HG02852 (cell line): ENCODE measurements at regions not wholly inside any gene's neighbourhood (a gene's known extent, or its start where the extent isn't known, plus 50 kb on each side); places are given as distances from the start of the nearest gene placed in this dataset.
"Not testable (repeated sequence)": the region's sequence is repeated elsewhere in the genome, so short reads cannot be mapped to it uniquely, and the experiment has no call there.

Experiments
- ATAC-seq: cut with Tn5 transposase; IDR thresholded peaks from one replicate; pipeline ENCODE4 v1.9.1; 2021; ENCODE audit warnings: mild to moderate bottlenecking, moderate library complexity; ENCODE audit not compliant: unreplicated experiment

DNA sequence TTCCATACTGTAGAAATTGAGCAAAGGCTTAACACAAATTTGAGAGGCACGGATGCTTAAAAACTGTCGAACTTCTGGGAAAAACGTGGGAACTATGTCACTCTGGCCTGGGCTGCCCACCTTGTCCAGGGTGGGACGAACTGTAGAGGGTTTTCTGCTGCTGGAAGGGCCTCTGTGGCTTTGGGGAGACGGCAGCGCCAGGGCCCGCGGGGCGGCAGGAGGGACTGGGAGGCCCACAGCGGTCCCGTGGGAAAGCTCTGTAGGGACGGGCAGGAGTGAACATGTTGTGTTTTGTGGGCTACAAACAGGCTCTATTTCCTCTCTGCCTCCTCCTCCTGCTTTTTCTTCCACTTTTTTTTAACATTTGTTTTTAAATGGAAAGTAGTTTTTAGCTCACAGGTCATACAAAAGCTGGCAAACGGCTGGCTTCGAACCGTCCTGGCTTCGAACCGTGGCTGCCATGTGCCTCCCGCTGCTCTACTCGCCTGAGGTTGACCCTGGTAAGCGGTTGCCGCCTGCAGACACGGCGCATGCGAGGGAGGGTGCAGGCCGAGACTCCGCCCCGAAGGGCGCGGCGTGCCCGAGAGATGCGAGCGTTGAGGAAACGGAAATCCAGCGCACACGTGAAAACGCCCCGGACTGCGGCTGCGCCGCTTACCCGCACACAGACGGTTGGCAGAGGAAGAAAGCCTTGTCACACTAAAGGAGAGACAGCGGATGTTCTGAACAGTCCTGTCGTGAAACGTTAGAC is 382.3 kb upstream of the ZFP42 start:
- ATAC-seq = no peak

DNA sequence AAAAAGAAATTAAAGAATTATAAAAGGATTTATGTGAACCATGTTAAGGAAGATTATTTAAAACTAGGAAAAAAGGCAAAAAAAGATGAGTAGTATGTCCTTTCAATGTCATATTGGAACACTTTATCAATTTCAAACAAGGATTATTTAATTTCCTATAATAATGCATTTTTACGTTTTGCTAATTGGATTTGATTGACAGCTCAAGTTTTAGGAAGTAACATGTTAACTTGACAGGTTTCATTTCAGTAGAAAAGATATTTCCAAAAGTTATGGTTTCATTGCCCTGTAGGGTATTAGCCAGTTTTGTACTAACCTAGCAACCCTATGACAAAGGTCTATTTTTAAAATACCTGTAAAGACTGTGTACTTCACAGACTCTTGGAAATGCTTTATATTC is 379.6 kb upstream of the ZFP42 start:
- no peak for ATAC-seq

DNA sequence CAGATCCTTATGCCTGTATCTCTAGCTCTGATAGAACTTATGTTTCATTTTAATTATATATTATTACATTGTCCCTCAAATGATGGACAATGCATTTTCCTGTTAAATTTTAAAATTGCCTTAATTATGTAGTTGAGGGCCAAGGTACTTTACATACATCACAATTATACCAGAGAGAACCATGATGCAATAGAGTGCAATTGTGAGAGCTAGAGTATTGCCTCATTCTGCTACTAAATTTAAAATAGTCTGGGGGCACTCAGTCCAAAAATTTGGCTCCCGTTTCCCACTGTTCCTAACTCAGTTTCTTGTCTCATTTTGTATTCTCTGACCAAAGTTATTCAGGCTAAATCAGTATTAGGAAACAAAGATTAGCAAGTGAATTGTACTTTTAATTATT is 378.5 kb upstream of the ZFP42 start:
- no peak for ATAC-seq

DNA sequence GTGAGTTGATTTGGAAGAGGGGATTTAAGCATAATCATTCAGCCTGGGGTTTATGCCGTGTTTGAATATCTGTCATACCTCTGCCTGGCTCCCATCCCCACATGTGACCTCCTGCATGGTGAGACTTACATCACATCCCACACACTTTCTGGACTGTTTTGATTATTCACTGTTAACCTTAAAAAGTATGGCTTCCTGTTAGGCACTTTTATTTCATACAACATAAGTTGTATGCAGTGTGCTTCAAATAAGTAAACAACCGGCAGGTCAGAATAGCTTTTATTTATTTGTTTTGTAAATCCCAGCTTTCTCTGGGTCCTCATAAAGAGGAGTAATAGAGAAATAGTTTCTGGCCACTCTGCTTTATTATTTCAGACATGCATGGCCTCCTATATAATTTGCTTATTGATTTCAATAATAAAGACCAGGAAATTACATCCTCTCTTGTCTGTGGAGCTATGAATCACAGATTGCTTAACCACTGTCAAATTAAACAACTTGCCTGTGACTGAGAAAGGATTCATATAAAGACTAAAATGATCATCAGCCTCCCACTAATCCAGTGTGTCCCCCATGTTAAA is 376.8 kb upstream of the ZFP42 start:
- ATAC-seq = no peak

DNA sequence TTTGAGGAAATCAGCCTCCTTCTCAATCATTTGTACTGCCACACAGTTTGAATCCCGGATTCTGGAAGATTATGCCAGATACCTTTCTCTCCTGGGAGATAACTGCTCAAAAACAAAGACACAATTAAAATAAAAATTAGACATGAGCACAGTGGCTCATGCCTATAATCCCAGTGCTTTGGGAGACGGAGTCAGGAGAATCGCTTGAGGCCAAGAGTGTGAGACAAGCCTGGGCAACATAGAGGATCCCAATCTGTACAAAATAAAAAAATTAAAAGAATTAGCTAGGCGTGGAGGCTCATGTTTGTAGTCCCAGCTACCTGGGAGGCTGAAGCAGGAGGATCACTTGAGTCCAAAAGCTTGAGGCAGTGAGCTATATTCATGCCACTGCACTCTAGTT is 376.3 kb upstream of the ZFP42 start:
- ATAC-seq = no peak

DNA sequence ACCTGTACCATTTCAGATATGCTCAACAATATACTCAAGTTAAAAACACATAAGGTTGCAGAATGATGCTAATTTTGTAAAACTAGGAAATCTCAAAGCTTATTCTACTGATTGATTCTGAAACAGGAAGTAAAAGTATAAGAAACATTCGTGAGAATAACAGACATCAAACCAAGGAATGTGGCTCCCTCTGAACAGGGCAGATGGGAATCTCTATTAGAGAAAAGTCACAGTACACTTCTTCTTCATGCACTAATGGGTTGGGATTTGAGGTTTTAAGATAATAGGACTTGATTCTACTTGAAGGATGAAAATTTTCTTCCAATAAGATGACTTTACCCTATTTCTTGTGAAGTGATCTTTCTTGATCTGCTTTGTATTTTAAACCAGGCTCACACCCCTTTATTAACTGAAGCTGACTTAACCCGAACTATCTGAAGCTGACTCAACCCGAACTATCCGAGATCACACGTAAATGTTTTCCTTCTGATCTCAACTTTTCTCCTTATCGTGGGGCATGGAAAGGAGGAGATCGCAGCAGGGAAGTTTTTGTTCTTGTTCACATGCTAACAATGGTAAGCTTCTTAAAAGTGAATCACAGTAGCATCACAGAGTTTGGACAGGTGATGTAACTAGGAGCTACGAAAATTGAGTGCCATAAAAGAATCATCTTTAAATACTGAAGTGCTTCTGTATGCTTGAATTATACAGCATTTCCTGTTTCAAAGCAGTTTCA is 363.1 kb upstream of the ZFP42 start:
- no peak for ATAC-seq

DNA sequence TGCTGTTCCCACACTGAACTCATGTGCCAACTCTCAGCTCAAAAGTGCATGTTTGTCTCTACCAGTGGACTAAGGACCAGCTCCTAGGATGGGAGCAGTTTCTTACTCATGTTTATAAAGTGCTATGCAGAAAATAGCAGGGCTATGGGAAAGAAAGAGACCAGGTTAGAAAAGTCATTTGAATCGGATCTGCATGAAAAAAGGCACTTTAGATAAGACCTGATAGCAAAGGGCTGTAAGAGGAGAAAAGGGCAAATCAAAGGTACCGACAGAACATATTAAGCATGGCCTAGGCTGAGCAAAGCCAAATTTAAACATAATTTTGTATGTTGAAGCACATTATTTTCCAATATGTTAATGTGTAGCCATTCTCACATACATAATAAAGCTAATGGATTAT is 362.3 kb upstream of the ZFP42 start:
- ATAC-seq = no peak

DNA sequence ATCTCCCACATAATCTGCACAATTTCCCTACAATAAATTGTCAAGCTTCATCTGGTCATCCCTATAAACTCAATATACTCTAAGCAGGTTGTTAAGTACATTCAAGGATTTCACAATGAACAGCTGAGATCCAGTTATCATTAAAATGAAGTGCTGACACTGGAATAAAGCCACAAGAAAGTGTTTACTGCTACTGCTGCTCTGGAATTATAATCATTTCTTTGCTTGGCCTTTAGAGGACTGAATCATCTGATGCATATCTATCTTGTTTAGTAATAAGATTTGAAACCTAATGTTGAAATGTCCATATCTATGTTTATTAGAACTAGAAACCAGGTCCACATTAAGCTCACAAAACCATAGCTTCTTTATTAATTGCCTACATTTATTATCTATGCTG is 338.6 kb upstream of the ZFP42 start:
- no peak for ATAC-seq

DNA sequence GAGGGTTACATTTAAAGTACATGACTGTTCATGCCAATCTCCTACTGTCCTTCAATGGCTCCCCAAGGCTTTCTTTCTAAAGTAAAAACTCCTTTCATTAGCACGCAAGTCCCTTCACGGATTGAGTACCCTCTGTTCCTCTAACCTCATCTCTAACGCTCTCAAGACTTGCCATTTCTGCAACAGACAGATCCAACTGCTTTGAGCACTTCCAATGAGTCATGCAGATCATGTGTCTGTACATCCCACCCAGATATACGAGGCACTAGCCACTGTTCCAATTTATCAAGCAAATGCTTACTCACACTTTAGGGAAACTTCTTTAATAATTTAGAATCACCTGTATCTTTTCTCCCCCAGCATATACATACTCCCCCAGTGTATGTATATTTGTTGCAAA is 332.5 kb upstream of the ZFP42 start:
- no peak for ATAC-seq

DNA sequence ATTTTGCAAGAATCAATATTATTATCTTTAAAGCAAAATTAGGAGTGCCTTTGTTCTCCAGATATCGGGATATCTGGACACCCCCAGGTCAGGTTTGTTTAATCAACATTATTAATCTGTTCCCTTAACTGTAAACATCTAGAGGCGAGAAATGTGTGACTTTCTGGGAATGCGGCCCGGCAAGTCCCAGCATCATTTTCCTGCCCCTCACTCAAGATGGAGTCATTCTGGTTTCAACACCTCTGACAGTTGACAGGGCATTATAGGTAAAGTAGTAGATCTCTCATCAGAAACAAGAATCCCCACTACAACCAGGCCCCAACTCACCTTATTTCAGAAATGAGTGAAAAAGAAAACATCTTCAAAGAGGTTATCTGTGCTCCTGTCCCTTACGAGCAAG is 331.6 kb upstream of the ZFP42 start:
- ATAC-seq = no peak

DNA sequence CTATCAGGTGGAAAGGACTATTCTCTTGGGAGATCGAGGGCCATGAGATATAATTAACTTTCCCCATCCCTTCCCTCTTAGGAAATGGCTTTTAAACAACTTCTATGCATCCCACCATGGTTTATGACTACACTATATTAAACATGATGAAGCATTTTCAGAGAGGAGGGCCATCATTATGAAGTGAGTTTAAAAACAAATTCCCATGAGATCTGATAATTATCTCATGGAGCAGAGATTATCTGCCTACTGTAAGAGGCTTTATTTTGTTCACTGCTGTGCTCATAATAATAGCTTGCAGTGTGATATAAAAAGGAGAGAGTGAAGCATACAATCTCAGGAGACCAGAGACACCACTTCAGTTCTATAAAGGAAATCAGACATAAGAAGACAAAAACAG is 330.5 kb upstream of the ZFP42 start:
- ATAC-seq = no peak

DNA sequence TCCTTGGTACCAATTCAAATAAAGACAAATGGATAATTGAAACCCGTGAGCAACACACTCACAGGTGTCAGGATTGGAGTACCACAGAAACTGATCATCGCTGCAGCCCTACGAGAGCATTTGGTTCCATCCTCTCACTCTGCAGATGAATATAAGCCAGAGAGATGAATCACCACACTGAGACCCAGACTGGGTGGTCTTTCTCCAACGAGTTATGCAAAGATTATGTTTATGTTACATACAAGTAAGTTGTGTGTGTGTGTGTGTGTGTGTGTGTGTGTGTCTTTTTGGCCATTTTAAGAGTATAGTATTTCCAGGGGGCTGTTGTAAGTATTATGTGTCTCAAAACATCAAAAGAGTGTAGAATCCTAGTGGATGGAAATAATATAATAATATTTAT is 329.5 kb upstream of the ZFP42 start:
- no peak for ATAC-seq

DNA sequence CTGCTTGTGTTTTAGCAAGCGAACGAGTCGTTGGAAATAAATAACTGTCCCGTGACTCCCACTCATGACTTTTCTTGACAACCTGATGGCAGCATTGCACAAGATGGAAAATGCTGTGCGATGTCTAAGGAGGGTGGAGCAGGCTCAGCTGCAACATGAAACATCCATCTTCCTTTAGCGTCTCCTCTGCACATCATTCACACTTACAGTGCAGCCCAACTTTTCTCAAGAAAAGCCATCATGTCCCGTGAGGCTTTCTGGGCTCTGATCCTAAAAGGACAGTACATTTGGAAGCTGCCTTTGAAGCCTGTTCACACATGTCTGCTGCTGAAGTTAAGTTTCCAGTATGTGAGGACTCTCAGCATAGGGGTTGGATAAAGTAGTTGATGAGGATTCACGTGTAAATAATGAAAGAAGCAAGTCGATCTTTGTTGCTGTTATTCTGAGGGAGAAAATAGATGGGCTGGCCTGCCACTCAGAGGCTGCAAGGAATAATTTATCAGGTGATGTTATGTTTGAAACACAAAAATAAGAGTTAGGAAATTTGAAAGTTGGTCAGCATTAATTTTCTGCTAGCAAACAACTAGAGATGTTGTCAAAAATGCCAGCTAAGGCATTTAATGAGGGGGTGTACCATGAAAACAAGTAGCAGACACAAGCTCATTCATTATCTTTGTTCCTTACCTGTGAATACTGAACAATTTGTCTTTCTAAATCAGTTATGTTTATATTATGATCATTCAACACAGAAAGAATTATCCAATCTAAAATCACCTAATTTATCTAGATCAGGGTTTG is 328.7 kb upstream of the ZFP42 start:
- ATAC-seq = no peak

DNA sequence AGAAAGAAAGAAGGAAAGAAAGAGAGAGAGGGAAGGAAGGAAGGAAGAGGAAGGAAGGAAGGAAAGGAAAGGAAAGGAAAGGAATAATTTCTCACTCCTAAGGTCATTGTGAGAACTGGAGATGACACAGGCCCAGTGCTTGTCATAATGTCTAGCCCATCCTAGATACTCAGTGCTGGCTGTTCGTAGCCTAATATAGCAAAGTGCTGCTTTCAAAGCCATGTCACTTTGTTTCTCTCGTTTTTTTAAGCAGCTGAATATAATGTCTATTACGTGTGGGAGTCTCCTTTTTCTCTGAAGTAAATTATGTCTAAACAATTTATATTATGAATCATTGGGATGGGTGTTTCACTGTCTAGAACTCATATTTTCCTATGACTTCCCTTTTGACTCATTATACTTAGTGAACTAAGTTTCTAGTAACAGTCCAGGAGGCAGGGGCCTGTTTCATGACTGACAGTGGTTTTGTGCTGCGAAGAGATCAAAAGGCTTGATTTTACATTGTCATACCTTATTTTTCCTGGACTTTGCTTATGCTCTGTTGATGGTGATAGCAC is 327.0 kb upstream of the ZFP42 start:
- no peak for ATAC-seq

DNA sequence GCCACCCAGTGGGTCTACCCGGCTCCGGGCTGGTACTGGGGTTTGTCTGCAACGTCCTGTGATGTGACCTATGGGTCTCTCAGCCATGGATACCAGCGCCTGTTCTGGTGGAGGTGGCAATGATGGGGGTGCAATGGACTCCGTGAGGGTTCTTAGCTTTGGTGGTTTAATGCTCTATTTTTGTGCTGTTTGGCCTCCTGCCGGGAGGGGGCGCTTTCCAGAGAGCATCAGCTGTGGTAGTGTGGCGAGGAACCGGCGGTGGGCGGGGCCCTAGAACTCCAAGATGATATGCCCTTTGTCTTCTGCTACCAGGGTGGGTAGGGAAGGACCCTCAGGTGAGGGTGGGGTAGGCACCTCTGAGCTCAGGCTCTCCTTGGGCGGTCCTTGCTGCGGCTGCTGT is 324.1 kb upstream of the ZFP42 start:
- ATAC-seq = not testable (repeated sequence)

DNA sequence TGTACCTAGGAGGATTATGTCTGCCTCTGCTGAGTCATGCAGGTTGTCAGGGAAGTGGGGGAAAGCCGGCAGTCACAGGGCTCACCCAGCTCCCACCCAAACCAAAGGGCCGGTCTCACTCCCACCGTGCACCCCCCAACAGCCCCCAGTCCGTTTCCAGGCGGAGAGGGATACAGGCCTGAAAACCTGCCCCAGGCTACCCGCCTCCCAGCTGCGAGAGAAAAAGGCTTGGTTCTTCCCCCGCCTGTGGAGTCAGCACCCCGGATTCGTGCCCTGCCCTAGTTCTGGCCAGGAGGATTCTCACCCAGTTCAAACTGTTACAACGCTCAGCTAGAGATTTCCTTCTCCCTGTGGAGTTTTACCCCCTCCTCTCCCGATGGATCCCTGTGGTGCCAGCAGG is 323.6 kb upstream of the ZFP42 start:
- not testable (repeated sequence) for ATAC-seq

DNA sequence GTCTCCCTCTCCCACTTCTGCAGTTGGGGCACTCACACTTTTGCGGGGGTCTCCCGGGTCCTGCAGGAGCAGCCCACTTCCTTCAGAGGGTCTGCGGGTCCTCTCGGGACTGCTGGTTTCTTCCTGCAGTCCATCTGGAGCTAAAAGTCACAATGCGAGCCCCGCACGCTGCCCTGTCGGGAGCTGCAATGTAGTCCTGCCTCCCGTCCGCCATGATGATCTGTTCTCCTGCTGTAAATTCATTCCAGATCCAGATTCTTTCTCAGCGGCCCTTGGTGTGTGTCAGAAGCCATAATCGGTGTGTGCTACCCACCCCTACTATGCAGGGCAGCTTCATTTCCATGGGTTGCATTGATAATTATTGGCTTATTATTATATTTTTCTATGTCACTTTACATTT is 323.0 kb upstream of the ZFP42 start:
- ATAC-seq = not testable (repeated sequence)

DNA sequence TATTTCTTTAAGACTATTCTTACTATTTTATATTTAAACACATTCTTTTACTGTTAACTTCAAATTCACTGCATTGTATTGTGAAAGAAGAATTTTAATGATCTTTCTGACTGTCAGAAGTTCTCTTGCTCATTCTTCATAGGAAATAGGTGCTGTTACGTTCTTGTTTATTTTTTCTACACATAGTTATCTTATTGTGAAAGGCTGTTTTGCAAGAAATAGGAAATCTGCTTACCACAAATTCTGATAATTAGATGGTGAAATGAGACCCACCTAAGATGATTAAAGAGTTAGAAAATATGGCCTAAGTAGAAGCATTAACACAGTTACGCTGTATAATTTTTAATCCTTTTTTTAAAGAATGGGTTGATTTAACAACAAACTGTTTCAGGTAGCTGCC is 316.1 kb upstream of the ZFP42 start:
- ATAC-seq = no peak

DNA sequence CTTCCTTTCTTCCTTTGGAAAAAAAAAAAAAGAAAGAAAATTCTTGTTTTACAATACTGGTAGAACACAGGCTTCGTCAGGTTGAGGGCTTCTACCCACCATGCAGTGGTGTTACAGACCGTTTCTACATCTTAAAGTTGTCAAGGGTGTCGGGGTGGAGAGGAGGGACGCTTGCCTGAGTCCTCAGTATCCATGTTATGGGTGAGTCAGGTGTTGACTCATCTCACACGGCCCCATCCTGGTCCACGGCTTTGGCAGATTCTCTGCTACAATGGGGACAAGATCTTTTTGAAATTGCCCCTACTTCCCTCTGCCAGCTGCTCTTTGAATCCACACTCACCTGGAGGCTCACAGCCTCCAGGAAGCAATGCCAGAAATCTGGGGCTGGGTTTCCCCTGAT is 310.3 kb upstream of the ZFP42 start:
- no peak for ATAC-seq

DNA sequence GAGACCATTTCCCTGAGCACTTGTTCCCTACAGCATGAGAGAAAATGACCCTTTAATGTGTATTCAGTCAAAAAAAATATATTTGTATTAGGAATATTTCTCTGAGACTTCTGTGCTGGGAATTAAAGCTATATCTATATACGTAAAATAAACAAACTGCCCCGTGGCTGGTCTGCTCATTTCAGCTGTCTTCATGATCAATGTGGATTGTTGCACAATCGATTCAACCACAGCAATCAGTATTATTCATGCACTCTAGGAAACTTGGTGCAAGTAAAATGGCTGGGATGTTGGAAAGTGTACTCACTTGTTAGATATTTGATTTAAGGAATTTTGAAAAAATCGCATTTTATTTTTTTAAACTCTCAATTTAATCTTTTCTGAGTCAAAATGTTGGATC is 307.9 kb upstream of the ZFP42 start:
- ATAC-seq = no peak

DNA sequence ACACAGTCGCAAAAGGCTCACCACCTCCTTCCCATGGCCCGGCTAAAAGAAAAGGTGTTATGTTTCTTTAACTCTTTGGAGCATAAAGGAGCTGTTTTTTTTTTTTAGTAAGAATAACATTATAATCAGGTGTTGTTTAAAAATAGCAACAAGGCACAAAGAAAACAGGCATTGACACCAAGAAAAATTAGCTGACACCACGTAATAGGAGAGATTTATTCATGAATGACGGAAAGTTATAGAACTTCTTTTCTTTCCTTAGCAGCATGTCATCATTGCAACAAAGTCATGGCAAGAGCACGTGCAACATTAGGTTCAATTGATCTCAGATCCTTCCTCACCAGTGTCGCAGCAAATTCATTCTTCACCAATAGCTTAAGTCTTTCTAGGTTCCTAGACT is 302.9 kb upstream of the ZFP42 start:
- ATAC-seq = no peak
